WTC11 (cell line): ENCODE measurements at regions not wholly inside any gene's neighbourhood (a gene's known extent, or its start where the extent isn't known, plus 50 kb on each side); places are given as distances from the start of the nearest gene placed in this dataset.

Source experiments
- ATAC-seq: fragments of 200-7000 bp; cut with Tn5 transposase; 2 replicates; pipeline ENCODE4 v1.10.0; 2021; ENCODE audit warnings: mild to moderate bottlenecking, moderate library complexity
- CTCF ChIA-PET: fragments of 300-600 bp; sonication (Branson Sonifier 250); formaldehyde crosslinking; loops from one replicate; lab custom pipeline; 2021; ENCODE audit warnings: antibody characterized with exemption; lab: Charles Lee
- POLR2A ChIA-PET: fragments of 350-600 bp; sonication (Branson Sonifier 250); formaldehyde crosslinking; loops from one replicate; lab custom pipeline; 2021; ENCODE audit warnings: antibody characterized with exemption; lab: Charles Lee
- DNase-seq: peaks from one replicate; pipeline ENCODE4 v3.0.0; 2021; ENCODE audit warnings: low spot score
- H3K27ac Mint-ChIP-seq: 2 replicates; pipeline ENCODE4 v1.8.0; 2021; ENCODE audit warnings: mixed read lengths
- H3K27me3 Mint-ChIP-seq: 2 replicates; pipeline ENCODE4 v1.8.0; 2021; ENCODE audit warnings: low read depth, mild to moderate bottlenecking, moderate library complexity, mixed read lengths
- H3K36me3 Mint-ChIP-seq: 2 replicates; pipeline ENCODE4 v1.8.0; 2021; ENCODE audit warnings: mixed read lengths
- H3K4me1 Mint-ChIP-seq: 2 replicates; pipeline ENCODE4 v1.8.0; 2022; ENCODE audit warnings: mixed read lengths
- H3K4me3 Mint-ChIP-seq: 2 replicates; pipeline ENCODE4 v1.8.0; 2021; ENCODE audit warnings: mild to moderate bottlenecking, moderate library complexity, mixed read lengths
- H3K9me3 Mint-ChIP-seq: 2 replicates; pipeline ENCODE4 v1.8.0; 2021; ENCODE audit warnings: mixed read lengths
- AFF4 ChIP-seq: sonication (generic); formaldehyde crosslinking; IDR thresholded peaks from 2 replicates; pipeline ENCODE4 v1.8.1; 2023; ENCODE audit warnings: mild to moderate bottlenecking, missing genetic modification reagents, borderline replicate concordance
- ARID4B ChIP-seq: sonication (generic); formaldehyde crosslinking; IDR thresholded peaks from 2 replicates; pipeline ENCODE4 v1.8.0; 2023; ENCODE audit warnings: missing genetic modification reagents, mild to moderate bottlenecking, borderline replicate concordance
- E2F5 ChIP-seq: sonication (generic); formaldehyde crosslinking; IDR thresholded peaks from 2 replicates; pipeline ENCODE4 v1.8.1; 2022; ENCODE audit warnings: mild to moderate bottlenecking, moderate library complexity, missing genetic modification reagents
- GTF2I ChIP-seq: fragments of 250-450 bp; sonication (Bioruptor Pico); conservative IDR thresholded peaks from 2 replicates; pipeline ENCODE4 v1.4.0; 2021; ENCODE audit warnings: mild to moderate bottlenecking
- JAZF1 ChIP-seq: fragments of 250-450 bp; sonication (Bioruptor Pico); IDR thresholded peaks from 2 replicates; pipeline ENCODE4 v1.9.0; 2021; ENCODE audit warnings: moderate library complexity, mild to moderate bottlenecking, inconsistent platforms
- NR1H2 ChIP-seq: sonication (generic); formaldehyde crosslinking; IDR thresholded peaks from 2 replicates; pipeline ENCODE4 v1.9.0; 2021; ENCODE audit warnings: mild to moderate bottlenecking, moderate library complexity, missing genetic modification reagents
- NR3C1 ChIP-seq: sonication (generic); formaldehyde crosslinking; conservative IDR thresholded peaks from 2 replicates; pipeline ENCODE4 v1.8.1; 2023; ENCODE audit warnings: low read depth, mild to moderate bottlenecking, missing genetic modification reagents
- RORB ChIP-seq: fragments of 250-450 bp; sonication (Bioruptor Pico); IDR thresholded peaks from 2 replicates; pipeline ENCODE4 v1.9.0; 2021; ENCODE audit warnings: mild to moderate bottlenecking
- TCF7 ChIP-seq: sonication (generic); formaldehyde crosslinking; IDR thresholded peaks from 2 replicates; pipeline ENCODE4 v1.8.0; 2022; ENCODE audit warnings: mild to moderate bottlenecking, low read depth, missing genetic modification reagents, moderate library complexity
- TEAD1 ChIP-seq: sonication (generic); formaldehyde crosslinking; IDR thresholded peaks from 2 replicates; pipeline ENCODE4 v1.8.0; 2022; ENCODE audit warnings: mild to moderate bottlenecking, missing genetic modification reagents
- TP53 ChIP-seq: sonication (generic); formaldehyde crosslinking; IDR thresholded peaks from 2 replicates; pipeline ENCODE4 v1.8.1; 2023; ENCODE audit warnings: mild to moderate bottlenecking, missing genetic modification reagents
- USF2 ChIP-seq: sonication (generic); formaldehyde crosslinking; IDR thresholded peaks from 2 replicates; pipeline ENCODE4 v1.8.1; 2023; ENCODE audit warnings: mild to moderate bottlenecking, missing genetic modification reagents, moderate library complexity
- ZNF138 ChIP-seq: sonication (generic); formaldehyde crosslinking; conservative IDR thresholded peaks from 2 replicates; pipeline ENCODE4 v1.8.1; 2022; ENCODE audit warnings: mild to moderate bottlenecking, moderate library complexity, missing genetic modification reagents
- ZNF423 ChIP-seq: fragments of 250-450 bp; sonication (Bioruptor Pico); IDR thresholded peaks from 2 replicates; pipeline ENCODE4 v2.1.2; 2022; ENCODE audit warnings: mild to moderate bottlenecking, moderate library complexity
- ZNF425 ChIP-seq: fragments of 250-450 bp; sonication (Bioruptor Pico); conservative IDR thresholded peaks from 2 replicates; pipeline ENCODE4 v1.9.0; 2021; ENCODE audit warnings: mild to moderate bottlenecking
- ZNF512 ChIP-seq: sonication (generic); formaldehyde crosslinking; IDR thresholded peaks from 2 replicates; pipeline ENCODE4 v1.8.1; 2022; ENCODE audit warnings: missing genetic modification reagents, borderline replicate concordance
- TF ChIP-seq, protein P1 (sequence below): sonication (generic); formaldehyde crosslinking; IDR thresholded peaks from 2 replicates; pipeline ENCODE4 v1.8.1; 2023; ENCODE audit warnings: mild to moderate bottlenecking, missing genetic modification reagents

DNA sequence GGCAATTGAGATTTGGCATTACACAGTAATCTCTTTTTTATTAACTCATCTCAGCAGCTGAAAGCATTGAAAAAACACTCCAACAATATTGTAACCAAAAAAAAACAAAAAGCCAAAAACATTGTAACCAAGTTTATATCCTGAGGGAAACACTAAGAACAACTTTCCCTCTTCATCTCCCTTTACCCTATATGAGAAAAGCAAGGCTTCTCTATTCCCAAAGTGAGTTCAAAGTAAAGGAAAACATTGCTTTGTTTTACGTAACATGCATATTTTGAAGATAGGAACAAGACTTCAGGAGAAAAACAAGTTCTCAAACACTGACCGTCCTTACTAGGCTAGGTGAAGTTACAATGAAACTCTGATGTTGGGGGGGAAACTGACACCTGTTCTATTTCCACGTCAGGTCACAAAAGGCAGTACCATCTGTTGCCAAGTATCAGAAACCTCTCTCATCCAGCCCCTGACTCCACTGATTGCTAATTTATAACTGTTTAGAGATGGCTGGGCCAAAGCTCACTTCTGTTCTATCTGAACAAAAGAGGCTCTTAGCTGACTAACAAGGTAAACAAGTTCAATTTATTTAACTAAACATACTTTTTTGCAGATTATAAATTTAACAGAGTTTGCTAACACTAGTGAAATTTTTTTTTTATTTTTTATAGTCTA is 67.9 kb upstream of the PLXNC1 start:
- POLR2A ChIA-PET = interaction anchor here (0.5 kb wide), 1 partner anchor 311 kb away, joined by 5 read pairs; no protein-coding TSS in a partner anchor
- Mint-ChIP-seq H3K27me3 (no peaks in the 10 kb centered on the region), H3K4me1 (peaks cover 6% of the 10 kb centered on the region), H3K36me3 (peaks cover 4% of the 10 kb centered on the region; the same call in 1 of the 2 replicates), H3K27ac (no peak overlapping the region), H3K9me3 (peaks cover 17% of the 10 kb centered on the region), H3K4me3 (no peak overlapping the region)
- CTCF ChIA-PET = interaction anchor here (0.6 to 2.4 kb wide), 2 partner anchors 21 to 568 kb away, joined by 3 to 16 read pairs; no protein-coding TSS in a partner anchor
- ATAC-seq (no peak), DNase-seq (no peak)
- TF ChIP-seq NR1H2 (CRISPR knock-in tag) (no peak), ZNF425 (CRISPR knock-in tag) (no peak), ZNF512 (CRISPR knock-in tag) (no peak), TCF7 (no peak), ARID4B (no peak), JAZF1 (CRISPR knock-in tag) (no peak), E2F5 (CRISPR knock-in tag) (no peak), NR3C1 (no peak), ZNF138 (no peak), ZNF423 (no peak), RORB (CRISPR knock-in tag) (no peak), AFF4 (CRISPR knock-in tag) (no peak), TP53 (CRISPR knock-in tag) (no peak), GTF2I (CRISPR knock-in tag) (no peak), TEAD1 (CRISPR knock-in tag) (no peak), USF2 (CRISPR knock-in tag) (no peak)
- TF ChIP-seq, protein P1, sequence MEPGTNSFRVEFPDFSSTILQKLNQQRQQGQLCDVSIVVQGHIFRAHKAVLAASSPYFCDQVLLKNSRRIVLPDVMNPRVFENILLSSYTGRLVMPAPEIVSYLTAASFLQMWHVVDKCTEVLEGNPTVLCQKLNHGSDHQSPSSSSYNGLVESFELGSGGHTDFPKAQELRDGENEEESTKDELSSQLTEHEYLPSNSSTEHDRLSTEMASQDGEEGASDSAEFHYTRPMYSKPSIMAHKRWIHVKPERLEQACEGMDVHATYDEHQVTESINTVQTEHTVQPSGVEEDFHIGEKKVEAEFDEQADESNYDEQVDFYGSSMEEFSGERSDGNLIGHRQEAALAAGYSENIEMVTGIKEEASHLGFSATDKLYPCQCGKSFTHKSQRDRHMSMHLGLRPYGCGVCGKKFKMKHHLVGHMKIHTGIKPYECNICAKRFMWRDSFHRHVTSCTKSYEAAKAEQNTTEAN (CRISPR knock-in tag) = no peak
